HEK293T (cell line): ENCODE measurements at regions not wholly inside any gene's neighbourhood (a gene's known extent, or its start where the extent isn't known, plus 50 kb on each side); places are given as distances from the start of the nearest gene placed in this dataset.

Experiments
- CTBP1 ChIP-seq: fragments of 450-650 bp; IDR thresholded peaks from 2 replicates; pipeline ENCODE4 v1.6.1; 2016; ENCODE audit warnings: borderline replicate concordance
- ELF4 ChIP-seq: fragments of 450-650 bp; IDR thresholded peaks from 2 replicates; pipeline ENCODE4 v1.6.1; 2017; ENCODE audit warnings: antibody characterized with exemption
- FOXK2 ChIP-seq: fragments of 450-650 bp; IDR thresholded peaks from 2 replicates; pipeline ENCODE4 v1.6.1; 2016; ENCODE audit warnings: mild to moderate bottlenecking
- FOXM1 ChIP-seq: fragments of 450-650 bp; IDR thresholded peaks from 2 replicates; pipeline ENCODE4 v1.6.1; 2017; ENCODE audit warnings: mild to moderate bottlenecking, borderline replicate concordance
- NFRKB ChIP-seq: fragments of 450-650 bp; IDR thresholded peaks from 2 replicates; pipeline ENCODE4 v1.6.1; 2016; ENCODE audit warnings: mild to moderate bottlenecking, moderate library complexity
- SP1 ChIP-seq: fragments of 450-650 bp; IDR thresholded peaks from 2 replicates; pipeline ENCODE4 v1.6.1; 2017

GRCh38 chr4:18690291-18690955 lies 668.9 kb upstream of the LCORL start:
- TF ChIP-seq FOXK2: no peak
- no peak for TF ChIP-seq SP1
- TF ChIP-seq NFRKB: no peak
- TF ChIP-seq CTBP1: no peak
- TF ChIP-seq FOXM1: no peak
- TF ChIP-seq ELF4: no peak
